Dermis blood vessel endothelial cell (primary cell): ENCODE measurements at regions not wholly inside any gene's neighbourhood (a gene's known extent, or its start where the extent isn't known, plus 50 kb on each side); places are given as distances from the start of the nearest gene placed in this dataset.

Experiments used
- DNase-seq: peaks from one replicate; pipeline ENCODE4 v3.0.0; 2010

DNA sequence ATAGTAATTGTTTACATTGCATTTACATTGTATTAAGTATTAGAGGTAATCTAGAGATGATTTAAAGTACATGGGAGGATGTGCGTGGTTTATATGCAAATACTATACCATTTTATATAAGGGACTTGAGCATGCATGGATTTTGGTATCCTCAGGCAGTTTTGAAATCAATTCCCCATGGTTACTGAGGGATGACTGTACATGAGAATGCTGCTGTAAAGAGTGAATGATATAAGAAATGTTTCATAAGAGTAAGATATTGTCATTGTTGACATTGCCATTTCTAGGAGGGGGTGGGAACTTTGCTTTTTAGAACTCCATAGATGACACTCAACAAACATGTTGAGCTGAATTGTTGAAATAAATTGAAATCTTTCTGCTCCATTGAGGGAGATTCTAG lies 185.0 kb downstream of the SEMA6A start:
- no peak for DNase-seq

DNA sequence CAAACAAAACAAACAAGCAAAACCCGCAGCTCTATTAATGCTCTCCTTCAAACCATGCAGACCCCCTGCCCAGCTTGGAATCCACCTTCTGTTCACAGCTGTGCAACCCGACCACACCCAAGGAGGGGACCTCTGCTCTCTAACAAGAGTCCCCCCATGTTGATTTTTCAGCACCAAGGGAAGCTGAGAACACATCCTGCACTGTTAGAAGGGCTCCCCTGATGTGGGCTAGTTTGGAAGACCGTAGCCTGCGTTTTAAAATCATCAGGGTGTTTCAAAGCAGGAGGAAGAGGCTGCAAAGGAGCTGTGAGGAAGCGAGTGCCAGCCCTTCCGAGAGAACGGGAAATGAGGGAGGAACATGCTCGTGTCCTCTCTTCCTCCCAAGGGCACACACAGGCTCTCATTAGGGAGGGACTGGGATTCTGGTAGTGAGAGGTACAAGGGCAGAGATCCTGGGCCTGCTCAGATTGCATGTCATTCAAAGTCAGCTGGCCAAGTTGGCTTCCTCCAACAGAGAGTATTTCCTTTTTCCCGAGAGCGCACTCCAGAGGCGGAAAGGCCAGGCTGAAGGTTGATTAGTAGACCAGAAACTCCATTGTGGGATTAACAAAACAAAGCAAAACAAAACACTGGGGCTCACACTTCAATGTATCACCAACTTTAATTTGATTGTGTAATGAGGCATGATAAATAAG lies 185.9 kb downstream of the SEMA6A start:
- peak; percentile 89 for DNase-seq

- DNase-seq = no peak
Observed at GRCh38 chr5:116387738-116388137, 186.9 kb downstream of the SEMA6A start.

GRCh38 chr5:116386633-116387032 lies 188.0 kb downstream of the SEMA6A start:
- DNase-seq = no peak

DNA sequence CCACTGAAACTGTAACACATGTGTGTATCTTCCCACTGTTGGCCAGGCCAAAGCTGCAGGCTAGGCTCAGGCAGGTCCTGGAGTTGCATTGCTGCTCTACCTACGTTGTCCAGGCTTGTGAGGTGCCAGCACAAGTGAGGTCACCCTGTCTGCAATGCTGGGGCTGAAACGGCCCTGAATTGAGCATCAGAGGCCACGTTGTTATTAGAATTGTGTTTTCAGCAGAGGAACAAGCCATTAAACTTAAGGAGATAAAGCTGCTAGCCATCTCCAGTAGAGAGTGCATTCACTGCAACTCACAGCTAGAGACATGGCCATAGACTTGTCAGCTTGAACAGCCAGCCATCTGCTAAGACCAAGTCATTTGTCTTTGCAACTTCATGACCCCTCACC lies 191.8 kb downstream of the SEMA6A start:
- peak; percentile 34 for DNase-seq

- DNase-seq = peak; percentile 41
Observed at GRCh38 chr5:116382032-116382873, 192.4 kb downstream of the SEMA6A start.

DNA sequence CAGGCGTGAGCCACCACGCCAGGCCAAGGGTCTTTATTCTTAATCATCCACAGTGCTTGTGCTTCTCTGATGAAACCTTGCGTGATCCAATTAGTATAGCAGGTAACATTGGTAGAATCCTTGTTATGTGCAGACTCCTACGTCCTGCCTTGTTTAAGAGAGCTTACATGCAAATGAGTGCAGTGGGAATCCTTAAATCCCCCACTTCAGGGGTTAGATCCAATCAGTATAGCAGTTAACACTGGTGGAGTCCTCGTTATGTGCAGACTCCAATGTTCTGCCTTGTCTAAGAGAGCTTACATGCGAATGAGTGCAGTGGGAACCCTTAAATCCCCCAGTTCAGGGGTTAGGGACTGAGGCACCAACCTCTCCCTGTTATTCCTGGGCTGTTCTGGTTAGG lies 193.4 kb downstream of the SEMA6A start:
- DNase-seq = no peak

DNA sequence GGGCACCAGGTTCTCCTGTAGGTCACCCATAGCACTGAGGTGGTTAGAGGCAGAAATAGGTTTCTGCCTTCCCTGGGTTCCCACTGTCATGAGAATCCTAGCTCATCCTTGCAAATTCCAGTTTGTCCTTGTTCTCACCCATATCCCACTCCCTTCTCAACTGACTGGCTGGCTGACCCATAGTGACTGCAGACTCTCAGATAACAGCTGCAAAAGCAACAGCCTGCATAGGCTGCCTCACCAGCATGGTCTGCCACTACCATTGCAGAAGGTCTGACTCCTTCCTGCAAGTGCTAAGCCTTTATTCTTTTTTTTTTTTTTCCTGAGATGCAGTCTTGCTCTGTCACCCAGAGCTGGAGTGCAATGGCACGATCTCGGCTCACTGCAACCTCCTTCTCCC lies 194.0 kb downstream of the SEMA6A start:
- no peak for DNase-seq

DNA sequence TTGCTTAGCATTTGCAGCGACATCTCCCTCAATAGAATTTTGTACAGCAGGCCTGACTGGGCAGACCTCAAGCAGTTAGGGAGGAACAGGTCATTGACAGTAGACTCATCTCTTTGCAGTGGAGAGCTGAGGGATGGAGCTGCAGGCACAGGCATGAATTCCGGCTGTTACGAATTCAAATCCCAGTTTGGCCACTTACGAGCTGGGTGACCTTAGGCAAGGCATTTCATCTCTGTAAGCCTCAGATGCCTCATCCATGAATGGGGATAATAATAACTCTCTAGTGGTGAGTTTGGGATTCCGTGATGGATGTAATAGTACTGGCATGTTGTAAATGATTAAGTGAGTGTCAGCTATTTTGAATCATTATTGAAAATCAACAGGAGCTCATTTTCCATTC lies 195.3 kb downstream of the SEMA6A start:
- no peak for DNase-seq

DNA sequence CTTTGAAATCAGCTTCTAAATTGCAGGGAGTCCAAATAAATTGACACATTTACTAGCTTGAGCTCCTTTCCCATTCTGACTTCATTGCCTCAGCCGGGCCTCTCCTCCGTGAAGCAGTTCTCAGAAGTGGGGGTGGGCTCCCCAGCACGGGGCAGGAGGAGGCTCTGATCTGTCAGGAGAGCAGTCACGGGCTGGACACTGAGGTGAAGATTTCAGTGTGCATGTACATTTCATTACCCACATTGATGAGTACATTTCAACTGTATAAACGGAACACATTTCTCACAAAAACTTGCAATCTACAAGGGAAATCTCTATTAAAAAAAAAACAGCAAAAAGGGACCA lies 195.9 kb downstream of the SEMA6A start:
- DNase-seq = no peak

GRCh38 chr5:116378007-116378776 lies 196.4 kb downstream of the SEMA6A start:
- peak; percentile 45 for DNase-seq

DNA sequence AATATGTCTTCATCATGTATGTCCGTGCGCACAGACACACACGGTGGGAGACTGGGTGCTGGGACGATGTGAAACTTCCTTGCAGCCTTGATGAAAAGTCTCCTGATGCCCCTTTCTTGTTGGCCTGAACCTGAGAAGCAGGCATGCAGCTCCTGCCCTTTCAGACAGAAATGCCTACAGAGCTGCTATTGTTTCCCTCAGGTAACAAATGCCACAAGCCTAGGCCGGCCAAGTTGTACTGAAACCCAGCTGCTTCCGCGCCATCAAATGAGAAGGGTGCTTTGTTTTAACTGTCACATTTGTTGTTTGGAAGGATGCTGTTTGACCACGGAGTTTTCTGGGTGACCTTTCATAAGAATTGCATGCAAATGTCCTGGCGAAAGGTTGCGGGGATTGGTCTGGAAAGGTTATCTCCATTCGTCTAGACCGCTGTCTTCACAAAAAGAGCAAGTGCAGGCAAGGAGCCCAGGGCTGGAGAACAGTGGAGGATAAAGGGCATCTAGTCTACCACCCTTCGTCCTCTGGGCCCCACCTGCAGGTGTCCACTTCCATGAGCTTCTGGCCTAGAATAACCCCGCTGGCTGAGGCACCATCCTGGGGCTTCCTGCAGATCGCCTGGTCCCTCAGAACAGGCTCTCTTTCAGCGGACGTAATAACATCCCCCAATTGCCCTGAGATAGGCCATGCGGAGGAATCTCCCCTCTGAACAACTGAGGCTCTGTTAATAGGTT lies 197.2 kb downstream of the SEMA6A start:
- DNase-seq = no peak

DNA sequence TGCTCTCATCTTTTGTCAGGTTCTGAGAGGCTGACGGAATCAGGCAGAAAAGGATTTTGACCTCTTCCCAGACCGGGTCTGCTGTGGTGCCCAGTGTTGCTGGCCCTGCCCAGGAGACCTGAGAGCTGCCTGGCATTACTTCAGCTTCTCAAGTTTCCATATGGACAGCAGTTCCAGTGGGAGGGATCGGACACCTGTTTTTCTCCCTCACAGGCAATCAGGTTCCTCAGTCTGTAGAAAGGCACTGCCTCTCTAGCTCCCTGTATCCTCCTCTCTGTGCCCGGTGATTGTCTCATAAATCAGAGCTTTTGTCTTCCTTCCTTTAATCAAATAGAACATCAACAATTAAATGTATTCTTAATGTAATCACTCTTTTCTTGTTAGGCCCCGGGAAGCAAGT lies 198.7 kb downstream of the SEMA6A start:
- DNase-seq = peak; percentile 49

DNA sequence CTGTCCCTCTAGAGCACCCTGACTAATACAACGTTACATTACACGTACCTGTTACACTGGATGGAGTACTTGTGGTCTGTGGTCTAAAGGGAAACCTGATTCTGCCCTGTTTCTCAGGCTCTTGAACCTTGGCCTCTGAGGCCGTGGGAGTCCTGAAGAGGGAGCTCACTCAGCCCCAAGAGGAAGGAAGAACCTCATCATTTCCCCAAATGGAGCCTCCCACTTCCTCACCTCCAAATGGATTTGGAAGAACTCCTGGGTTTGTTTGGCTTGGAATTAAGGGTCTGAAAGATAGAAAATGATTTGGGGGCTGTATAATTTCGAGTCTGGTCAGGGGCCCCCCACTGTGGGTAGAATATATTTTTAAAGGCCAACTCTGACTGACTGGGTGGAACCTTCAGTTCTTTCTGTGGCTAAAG lies 200.2 kb downstream of the SEMA6A start:
- DNase-seq = peak; percentile 38

DNA sequence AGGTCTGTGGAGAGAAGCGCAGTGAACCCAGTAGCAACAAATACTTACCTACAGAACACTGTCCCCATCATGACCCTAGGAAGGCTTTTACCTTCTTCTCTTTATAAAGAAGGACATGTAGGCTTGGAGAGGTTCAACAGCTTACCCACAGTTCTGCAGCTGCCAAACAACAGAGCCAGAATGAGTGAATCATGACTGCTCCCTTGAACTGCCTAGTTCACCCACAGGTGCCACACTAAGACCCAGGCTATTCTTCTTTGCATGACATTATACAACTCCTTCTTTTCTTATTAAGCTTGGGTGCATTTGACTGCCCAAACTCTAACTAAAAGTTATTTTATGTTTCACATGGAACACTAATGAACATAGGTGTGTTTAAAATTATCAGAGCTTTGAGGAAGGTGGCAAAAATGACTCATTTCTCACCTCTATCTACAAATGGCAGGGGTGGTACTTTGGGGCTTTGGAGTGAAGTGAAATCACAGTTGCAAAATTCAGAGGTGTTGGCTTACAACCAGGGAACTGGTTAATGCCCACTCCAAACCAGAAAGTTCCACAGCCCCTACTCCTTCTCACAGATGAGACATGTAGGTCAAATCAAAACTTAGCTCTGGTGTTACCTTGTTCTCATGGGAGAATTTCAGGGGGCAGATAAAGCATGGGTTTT lies 201.6 kb downstream of the SEMA6A start:
- no peak for DNase-seq

- DNase-seq = no peak
Observed at GRCh38 chr5:116371935-116372334, 202.7 kb downstream of the SEMA6A start.

DNA sequence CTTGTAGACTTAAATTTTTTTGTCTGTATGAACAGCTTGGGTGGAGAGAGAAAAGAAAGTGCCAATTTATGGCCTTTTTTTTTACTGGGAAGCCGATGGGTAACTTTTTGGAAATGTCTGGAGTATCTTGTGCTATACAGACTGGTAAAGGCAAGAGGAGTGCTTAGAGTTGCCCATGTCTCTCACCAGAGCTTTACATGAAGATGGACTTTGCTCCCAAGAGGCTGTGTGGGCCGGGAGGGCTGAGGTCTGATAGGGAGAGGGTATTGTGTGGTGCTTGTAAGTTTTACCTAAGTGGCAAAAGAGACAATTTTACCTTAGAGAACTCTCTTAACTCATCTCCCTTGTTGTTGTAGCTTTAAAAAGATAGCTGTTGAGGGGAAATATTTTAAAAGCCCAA lies 203.2 kb downstream of the SEMA6A start:
- DNase-seq = no peak

GRCh38 chr5:116370886-116371285 lies 203.7 kb downstream of the SEMA6A start:
- peak; percentile 83 for DNase-seq

DNA sequence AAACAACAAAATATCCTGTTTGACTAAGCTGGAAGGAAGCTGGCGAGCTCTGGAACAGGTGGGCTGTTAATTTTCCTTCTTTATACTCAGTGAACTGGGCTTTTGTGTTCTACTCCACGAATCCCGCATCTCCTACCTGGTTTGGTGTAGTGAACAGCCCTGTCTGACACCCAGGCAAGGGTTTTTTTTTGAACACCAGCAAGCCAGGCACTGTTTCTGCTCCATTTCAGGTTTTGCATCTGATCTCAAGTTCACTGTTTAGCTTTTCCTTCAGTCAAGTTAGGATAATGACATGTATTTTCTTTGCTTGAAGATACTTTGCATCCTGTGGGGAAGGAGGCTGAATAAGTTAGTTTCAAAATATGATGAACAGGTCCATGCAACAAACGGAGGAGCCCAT lies 204.5 kb downstream of the SEMA6A start:
- peak; percentile 39 for DNase-seq

GRCh38 chr5:116365006-116365496 lies 209.6 kb downstream of the SEMA6A start:
- no peak for DNase-seq

- DNase-seq = no peak
Observed at GRCh38 chr5:116363780-116364179, 210.8 kb downstream of the SEMA6A start.

DNA sequence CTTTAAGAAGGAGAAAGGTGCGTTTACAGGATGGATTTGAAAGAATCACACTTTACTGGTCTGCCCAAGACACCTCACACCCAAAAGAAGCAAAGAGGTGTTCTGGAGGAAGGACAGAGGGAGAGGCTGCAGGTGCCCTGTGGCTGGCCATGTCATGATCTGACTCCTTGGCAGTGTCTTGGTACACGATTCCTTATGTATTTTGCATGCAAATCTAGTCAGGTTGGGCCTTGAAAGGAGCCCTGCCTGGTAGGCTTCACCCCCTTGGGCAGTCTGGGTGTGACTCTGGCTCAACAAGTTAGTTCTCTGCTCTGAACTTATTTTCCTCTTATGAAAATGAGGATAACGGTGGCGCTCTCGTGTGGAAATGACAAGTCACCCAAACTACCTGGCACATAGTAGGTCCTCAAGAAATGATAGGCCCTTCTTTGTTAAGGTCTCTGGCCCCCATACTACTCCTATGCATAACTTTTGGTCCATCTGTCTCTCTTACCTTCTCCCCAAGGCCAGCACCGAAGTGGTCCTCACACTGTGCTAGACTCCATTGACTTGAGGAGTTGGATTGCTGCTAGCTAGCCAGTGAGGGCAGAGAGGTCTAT lies 212.5 kb downstream of the SEMA6A start:
- DNase-seq = no peak
